Astrocyte (in vitro differentiated cells and primary cell): ENCODE measurements at regions not wholly inside any gene's neighbourhood (a gene's known extent, or its start where the extent isn't known, plus 50 kb on each side); places are given as distances from the start of the nearest gene placed in this dataset.

Experiments
- DNase-seq: peaks from one replicate; pipeline ENCODE4 v3.0.0-alpha.2; 2010; ENCODE audit warnings: low read depth
- FAIRE-seq: peaks from 2 replicates; lab custom pipeline; 2011; peaks lifted over from hg19 to GRCh38; lab: Jason Lieb, UNC
- H2AFZ ChIP-seq: 2 replicates; pipeline ENCODE4 v1.6.0; 2012; ENCODE audit warnings: low read depth, low read length, inconsistent platforms
- H3K27ac ChIP-seq: 2 replicates; pipeline ENCODE4 v1.5.1; 2011; ENCODE audit warnings: low read depth, low read length, inconsistent platforms
- H3K27me3 ChIP-seq: 2 replicates; pipeline ENCODE4 v1.6.0; 2011; ENCODE audit warnings: low read length, inconsistent platforms; ENCODE audit not compliant: insufficient read depth
- H3K36me3 ChIP-seq: 2 replicates; pipeline ENCODE4 v1.5.1; 2011; ENCODE audit warnings: low read length, inconsistent platforms; ENCODE audit not compliant: insufficient read depth
- H3K4me1 ChIP-seq: 2 replicates; pipeline ENCODE4 v1.5.1; 2011; ENCODE audit warnings: low read length, inconsistent platforms; ENCODE audit not compliant: insufficient read depth
- H3K4me2 ChIP-seq: 2 replicates; pipeline ENCODE4 v1.6.0; 2012; ENCODE audit warnings: low read length, inconsistent platforms
- H3K4me3 ChIP-seq: 2 replicates; pipeline ENCODE4 v1.5.1; 2011; ENCODE audit warnings: low read depth, mild to moderate bottlenecking, low read length, inconsistent platforms; ENCODE audit not compliant: insufficient read depth
- H3K79me2 ChIP-seq: 2 replicates; pipeline ENCODE4 v1.6.0; 2012; ENCODE audit warnings: mild to moderate bottlenecking, low read length, inconsistent platforms; ENCODE audit not compliant: insufficient read depth
- H3K9ac ChIP-seq: 2 replicates; pipeline ENCODE4 v1.6.0; 2012; ENCODE audit warnings: mild to moderate bottlenecking, low read length, inconsistent platforms
- H3K9me3 ChIP-seq: 2 replicates; pipeline ENCODE4 v1.5.1; 2012; ENCODE audit warnings: low read depth, mild to moderate bottlenecking, low read length, inconsistent platforms; ENCODE audit not compliant: insufficient read depth
- H4K20me1 ChIP-seq: 2 replicates; pipeline ENCODE4 v1.6.0; 2012; ENCODE audit warnings: low read length, inconsistent platforms; ENCODE audit not compliant: insufficient read depth
- H3K27ac Mint-ChIP-seq: one replicate; pipeline ENCODE4 v1.8.0; 2021; ENCODE audit warnings: mild to moderate bottlenecking, mixed read lengths; ENCODE audit not compliant: unreplicated experiment
- H3K27me3 Mint-ChIP-seq: one replicate; pipeline ENCODE4 v1.8.0; 2021; ENCODE audit warnings: low read depth, mixed read lengths; ENCODE audit not compliant: unreplicated experiment
- H3K36me3 Mint-ChIP-seq: one replicate; pipeline ENCODE4 v1.8.0; 2021; ENCODE audit warnings: low read depth, mixed read lengths; ENCODE audit not compliant: unreplicated experiment
- H3K4me1 Mint-ChIP-seq: one replicate; pipeline ENCODE4 v1.8.0; 2021; ENCODE audit warnings: low read depth, mixed read lengths; ENCODE audit not compliant: unreplicated experiment
- H3K4me3 Mint-ChIP-seq: one replicate; pipeline ENCODE4 v1.8.0; 2021; ENCODE audit warnings: mild to moderate bottlenecking, moderate library complexity, mixed read lengths; ENCODE audit not compliant: unreplicated experiment
- H3K9me3 Mint-ChIP-seq: one replicate; pipeline ENCODE4 v1.8.0; 2021; ENCODE audit warnings: mild to moderate bottlenecking, mixed read lengths; ENCODE audit not compliant: unreplicated experiment
- EZH2 ChIP-seq: IDR thresholded peaks from 2 replicates; pipeline ENCODE4 v1.6.1; 2012; ENCODE audit warnings: mild to moderate bottlenecking, low read length, inconsistent platforms; ENCODE audit not compliant: insufficient read depth
- TF ChIP-seq, protein P1 (sequence below): IDR thresholded peaks from 2 replicates; pipeline ENCODE4 v1.5.1; 2011; ENCODE audit warnings: low read depth, mild to moderate bottlenecking, inconsistent platforms, low read length, moderate library complexity; ENCODE audit not compliant: insufficient read depth

DNA sequence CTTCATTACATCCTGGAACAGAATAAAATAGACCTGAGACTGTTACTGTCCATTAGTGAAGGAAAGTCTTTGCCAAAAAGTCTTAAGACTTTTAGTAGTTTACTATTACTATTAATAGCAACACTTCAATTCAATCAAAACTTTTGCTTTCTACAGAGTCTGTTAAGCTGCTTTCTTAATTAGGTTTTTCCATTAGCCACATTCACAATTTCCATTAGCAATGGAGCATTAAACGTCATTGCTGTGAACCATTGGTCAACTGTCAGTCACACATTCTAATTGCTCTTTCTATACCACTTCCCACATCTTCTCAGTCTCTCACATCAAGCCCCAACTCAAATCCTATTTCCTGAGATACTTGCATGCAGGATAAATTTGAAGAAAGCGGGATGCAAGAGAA, 736.6 kb upstream of the SORCS1 start:
- Histone ChIP-seq H3K27ac (no peak overlapping the region), H3K9ac (no peak overlapping the region), H3K27me3 (no peaks in the 10 kb centered on the region), H3K4me2 (no peak overlapping the region), H3K79me2 (no peaks in the 10 kb centered on the region), H4K20me1 (no peaks in the 10 kb centered on the region), H3K9me3 (no peaks in the 10 kb centered on the region), H3K4me1 (no peaks in the 10 kb centered on the region), H3K4me3 (no peak overlapping the region), H2AFZ (no peak overlapping the region), H3K36me3 (no peaks in the 10 kb centered on the region)
- H3K9me3 Mint-ChIP-seq, result no peaks in the 10 kb centered on the region
- DNase-seq (no peak), FAIRE-seq (no peak)
- H3K4me3 Mint-ChIP-seq, result no peak overlapping the region
- no peaks in the 10 kb centered on the region for H3K4me1 Mint-ChIP-seq
- no peak for TF ChIP-seq EZH2
- TF ChIP-seq, protein P1, sequence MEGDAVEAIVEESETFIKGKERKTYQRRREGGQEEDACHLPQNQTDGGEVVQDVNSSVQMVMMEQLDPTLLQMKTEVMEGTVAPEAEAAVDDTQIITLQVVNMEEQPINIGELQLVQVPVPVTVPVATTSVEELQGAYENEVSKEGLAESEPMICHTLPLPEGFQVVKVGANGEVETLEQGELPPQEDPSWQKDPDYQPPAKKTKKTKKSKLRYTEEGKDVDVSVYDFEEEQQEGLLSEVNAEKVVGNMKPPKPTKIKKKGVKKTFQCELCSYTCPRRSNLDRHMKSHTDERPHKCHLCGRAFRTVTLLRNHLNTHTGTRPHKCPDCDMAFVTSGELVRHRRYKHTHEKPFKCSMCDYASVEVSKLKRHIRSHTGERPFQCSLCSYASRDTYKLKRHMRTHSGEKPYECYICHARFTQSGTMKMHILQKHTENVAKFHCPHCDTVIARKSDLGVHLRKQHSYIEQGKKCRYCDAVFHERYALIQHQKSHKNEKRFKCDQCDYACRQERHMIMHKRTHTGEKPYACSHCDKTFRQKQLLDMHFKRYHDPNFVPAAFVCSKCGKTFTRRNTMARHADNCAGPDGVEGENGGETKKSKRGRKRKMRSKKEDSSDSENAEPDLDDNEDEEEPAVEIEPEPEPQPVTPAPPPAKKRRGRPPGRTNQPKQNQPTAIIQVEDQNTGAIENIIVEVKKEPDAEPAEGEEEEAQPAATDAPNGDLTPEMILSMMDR, result no peak
- H3K36me3 Mint-ChIP-seq, result no peaks in the 10 kb centered on the region
- H3K27me3 Mint-ChIP-seq, result no peaks in the 10 kb centered on the region
- no peak overlapping the region for H3K27ac Mint-ChIP-seq

DNA sequence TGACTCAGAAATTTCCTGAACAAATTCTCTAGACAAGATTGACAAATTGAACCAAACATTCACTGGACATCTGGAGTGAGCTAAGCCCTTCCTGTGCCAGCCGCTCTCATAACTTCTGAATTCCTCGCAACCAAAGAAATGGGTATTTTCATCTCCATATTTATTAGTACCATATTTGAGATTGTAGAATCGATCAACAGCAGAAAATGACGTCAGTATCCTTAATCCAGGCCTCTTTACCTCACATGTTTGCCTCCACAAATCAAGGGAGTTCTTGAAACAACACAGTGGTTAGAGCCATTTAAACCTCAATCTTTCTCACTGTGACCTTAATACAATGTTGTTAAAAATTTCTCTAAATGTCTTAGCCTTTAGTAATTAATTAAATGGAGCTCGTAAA, 735.6 kb upstream of the SORCS1 start:
- no peaks in the 10 kb centered on the region for H3K9me3 Mint-ChIP-seq
- H3K4me1 Mint-ChIP-seq, result no peaks in the 10 kb centered on the region
- no peak overlapping the region for H3K4me3 Mint-ChIP-seq
- no peaks in the 10 kb centered on the region for H3K36me3 ChIP-seq
- no peak overlapping the region for H3K4me3 ChIP-seq
- H3K79me2 ChIP-seq, result no peaks in the 10 kb centered on the region
- TF ChIP-seq, protein P1, result no peak
- no peak for TF ChIP-seq EZH2
- no peaks in the 10 kb centered on the region for H3K27me3 Mint-ChIP-seq
- H3K27ac ChIP-seq, result no peak overlapping the region
- H3K9me3 ChIP-seq, result no peaks in the 10 kb centered on the region
- H4K20me1 ChIP-seq, result no peaks in the 10 kb centered on the region
- no peaks in the 10 kb centered on the region for H3K27me3 ChIP-seq
- H3K27ac Mint-ChIP-seq, result no peak overlapping the region
- H3K4me1 ChIP-seq, result no peaks in the 10 kb centered on the region
- no peak overlapping the region for H3K9ac ChIP-seq
- DNase-seq, result no peak
- FAIRE-seq, result no peak
- no peaks in the 10 kb centered on the region for H3K36me3 Mint-ChIP-seq
- no peak overlapping the region for H2AFZ ChIP-seq
- H3K4me2 ChIP-seq, result no peak overlapping the region

DNA sequence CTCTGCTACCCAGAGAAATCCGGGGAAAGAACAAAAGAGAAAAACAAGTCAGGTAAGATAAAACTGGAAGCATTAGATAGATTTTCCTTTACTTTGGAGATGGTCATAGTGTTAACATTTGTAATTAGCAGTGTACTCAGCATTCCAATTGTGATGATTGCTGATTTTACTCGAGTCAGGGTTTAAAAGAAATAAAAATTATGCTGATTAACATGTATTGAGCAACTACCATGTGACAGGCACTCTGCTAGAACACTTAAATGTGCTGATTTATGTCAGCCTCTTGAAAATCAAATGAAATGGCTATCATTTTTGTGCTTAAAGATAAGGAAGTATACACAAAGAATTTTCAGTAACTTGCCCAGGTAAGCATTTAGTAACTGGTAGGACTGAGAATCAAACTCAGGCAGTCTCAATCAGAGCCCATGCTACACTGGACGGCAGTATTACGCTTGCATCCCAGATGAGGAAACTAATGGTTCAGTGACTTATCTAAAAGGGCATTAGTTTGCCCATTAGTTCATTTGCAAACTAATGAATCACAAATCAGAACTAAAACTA, 735.1 kb upstream of the SORCS1 start:
- Histone ChIP-seq H2AFZ (no peak overlapping the region), H3K27me3 (no peaks in the 10 kb centered on the region), H3K9ac (no peak overlapping the region), H3K4me2 (no peak overlapping the region), H3K79me2 (no peaks in the 10 kb centered on the region), H3K27ac (no peak overlapping the region), H3K9me3 (no peaks in the 10 kb centered on the region), H4K20me1 (no peaks in the 10 kb centered on the region), H3K4me1 (no peaks in the 10 kb centered on the region), H3K36me3 (no peaks in the 10 kb centered on the region), H3K4me3 (no peak overlapping the region)
- no peak for FAIRE-seq
- TF ChIP-seq, protein P1, result no peak
- no peak for TF ChIP-seq EZH2
- DNase-seq, result no peak
- Mint-ChIP-seq H3K36me3 (no peaks in the 10 kb centered on the region), H3K4me1 (peaks cover under 1% of the 10 kb centered on the region), H3K9me3 (no peaks in the 10 kb centered on the region), H3K4me3 (no peak overlapping the region), H3K27me3 (no peaks in the 10 kb centered on the region), H3K27ac (no peak overlapping the region)
